NCI-H2196 (cell line): ENCODE measurements at regions not wholly inside any gene's neighbourhood (a gene's known extent, or its start where the extent isn't known, plus 50 kb on each side); places are given as distances from the start of the nearest gene placed in this dataset.

Experiments
- DNase-seq: peaks from one replicate; lab custom pipeline; 2025; ENCODE audit not compliant: unreplicated experiment; lab: John Stamatoyannopoulos, UW

- DNase-seq: no peak
Measured at GRCh38 chrX:36436361-36436760, 516.8 kb downstream of the CFAP47 start.

GRCh38 chrX:36443007-36443406, 523.5 kb downstream of the CFAP47 start:
- DNase-seq: no peak

DNA sequence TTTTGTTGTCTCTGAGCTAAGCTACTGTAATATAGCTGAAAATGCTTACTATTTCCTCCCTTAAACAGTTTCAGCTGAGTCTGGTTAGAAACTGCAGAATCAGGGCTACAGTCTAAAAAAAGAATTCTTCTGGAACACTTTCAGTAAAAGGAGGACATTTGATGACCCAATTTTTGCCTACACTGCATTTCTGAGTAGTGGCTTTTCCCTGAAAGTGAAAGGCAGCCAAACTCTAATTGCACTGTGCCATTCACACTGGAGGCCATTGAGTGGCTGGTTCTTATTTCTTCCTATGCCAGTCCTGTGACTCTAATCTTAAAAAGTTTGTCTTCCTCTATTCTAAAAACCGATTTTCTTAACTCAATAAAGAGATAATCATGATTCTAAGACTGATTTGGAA, 526.0 kb downstream of the CFAP47 start:
- no peak for DNase-seq

- no peak for DNase-seq
Measured at GRCh38 chrX:36462142-36462541, 542.6 kb downstream of the CFAP47 start.

DNA sequence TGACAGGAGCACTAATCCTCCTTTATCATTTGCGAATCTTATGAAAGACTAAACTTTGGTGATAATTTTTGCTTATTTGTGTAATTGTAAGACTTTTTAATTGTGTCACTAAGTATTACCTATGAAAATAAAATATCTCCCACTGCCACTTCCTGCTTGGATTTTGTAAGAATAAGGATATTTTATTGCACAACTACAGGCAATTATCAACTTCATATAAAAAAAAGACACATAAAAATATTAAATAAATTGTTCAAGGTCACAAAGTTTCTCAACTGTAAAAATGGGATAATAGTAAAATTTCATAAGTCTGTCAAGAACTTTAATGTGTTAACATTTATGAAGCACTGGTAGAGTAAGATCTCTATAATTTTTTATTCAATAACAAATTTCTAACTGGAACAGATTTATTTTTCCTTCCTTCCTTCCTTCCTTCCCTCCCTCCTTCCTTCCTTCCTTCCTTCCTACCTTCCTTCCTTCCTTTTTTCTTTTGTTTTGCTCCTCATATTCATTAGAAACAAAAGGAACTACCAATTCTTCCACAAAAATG, 527.6 kb upstream of the FAM47C start:
- no peak for DNase-seq

GRCh38 chrX:36501169-36501702, 506.9 kb upstream of the FAM47C start:
- no peak for DNase-seq

DNA sequence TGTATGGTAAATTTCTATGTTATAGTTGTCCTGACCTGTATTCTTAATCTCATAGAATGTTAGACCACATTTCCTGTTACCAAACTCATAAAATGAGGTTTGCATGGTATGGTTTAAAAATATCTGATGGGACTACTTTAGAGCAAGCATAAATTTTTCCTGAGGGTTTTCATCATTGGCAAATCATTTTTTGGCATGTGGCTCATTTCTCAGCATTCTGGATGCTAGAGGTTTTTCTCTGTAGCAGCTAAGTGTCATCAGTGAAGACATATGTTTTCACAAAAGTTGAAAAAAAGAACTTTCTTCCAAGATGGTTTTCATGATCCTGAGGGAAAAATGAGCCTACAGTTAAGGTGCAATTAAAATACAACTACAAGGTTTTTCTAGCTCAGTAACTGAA, 503.5 kb upstream of the FAM47C start:
- DNase-seq: no peak

DNA sequence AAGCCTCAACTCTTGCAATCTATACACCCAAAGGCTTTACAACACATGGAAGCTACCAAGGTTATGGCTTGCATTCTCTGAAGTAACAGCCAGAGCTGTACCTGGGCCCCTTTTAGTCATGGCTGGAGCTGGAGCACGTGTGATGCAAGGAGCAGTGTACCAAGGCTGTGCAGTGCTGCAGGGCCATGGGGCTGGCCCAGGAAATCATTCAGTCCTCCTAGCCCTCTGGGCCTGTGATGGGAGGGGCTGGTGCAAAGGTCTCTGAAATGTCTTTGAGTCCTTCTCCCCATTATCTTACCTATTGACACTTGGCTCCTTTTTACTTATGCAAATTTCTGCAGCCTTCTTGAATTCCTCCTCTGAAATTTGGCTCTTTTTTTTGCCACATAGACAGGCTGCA, 500.1 kb upstream of the FAM47C start:
- no peak for DNase-seq

GRCh38 chrX:36510736-36511135, 497.4 kb upstream of the FAM47C start:
- DNase-seq: no peak

DNA sequence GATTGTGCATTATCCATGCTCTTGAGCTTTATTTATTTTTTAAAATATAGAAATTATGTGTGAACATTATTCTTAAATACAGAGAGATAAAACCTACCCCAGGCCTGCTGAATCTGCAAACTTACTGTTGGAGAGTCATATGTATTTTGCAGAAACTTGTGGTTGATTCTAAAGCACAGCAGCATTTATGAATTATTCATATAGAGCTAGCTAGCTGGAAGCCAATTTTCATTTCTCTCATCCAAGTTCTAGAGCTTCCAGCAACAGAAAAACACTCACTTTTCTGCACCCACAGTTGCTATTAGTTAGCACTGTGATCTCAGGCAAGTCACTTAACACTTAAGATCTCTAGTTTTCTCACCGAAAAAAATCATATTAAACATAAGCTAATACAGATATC, 479.5 kb upstream of the FAM47C start:
- DNase-seq: no peak

DNA sequence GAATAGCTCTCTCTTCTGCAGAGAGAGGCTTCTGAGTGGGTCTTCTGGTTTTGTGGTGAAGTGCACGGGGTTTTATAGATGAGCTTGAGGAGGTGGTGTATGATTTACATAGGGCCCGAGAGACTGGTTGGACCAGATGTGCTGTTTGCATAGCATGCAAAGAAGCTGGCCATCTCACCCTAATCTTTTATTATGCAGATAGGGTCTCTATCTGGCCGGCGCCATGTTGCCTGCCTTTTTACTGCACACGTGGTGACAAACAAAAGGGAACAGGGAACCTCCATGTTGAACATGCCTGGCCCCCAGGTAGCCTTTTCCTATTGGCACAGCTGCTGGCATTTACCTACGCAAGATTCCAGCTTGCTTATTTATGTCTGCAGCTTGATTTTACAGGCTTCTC, 473.3 kb upstream of the FAM47C start:
- no peak for DNase-seq

- DNase-seq: no peak
Measured at GRCh38 chrX:36543499-36543898, 464.7 kb upstream of the FAM47C start.

GRCh38 chrX:36562986-36563385, 445.2 kb upstream of the FAM47C start:
- DNase-seq: no peak

DNA sequence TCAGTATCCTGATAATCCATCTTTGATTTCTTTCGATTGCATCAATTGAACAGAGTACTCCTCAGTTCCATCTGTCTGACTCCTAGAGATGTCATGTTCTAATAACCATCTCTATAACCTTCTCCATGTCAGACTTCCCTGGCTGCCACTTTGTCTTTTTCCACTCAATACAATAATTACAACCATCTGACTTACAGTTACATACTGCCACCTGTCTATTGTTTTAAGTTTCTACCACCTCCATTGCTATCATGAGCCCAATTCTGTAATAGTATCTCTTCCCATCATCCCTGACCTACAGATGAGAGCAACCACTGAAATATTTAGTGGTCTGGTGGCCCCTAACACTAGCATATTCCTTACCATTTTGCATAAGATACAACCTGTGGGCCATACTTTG, 439.2 kb upstream of the FAM47C start:
- DNase-seq: no peak

- no peak for DNase-seq
Measured at GRCh38 chrX:36573720-36574119, 434.4 kb upstream of the FAM47C start.

GRCh38 chrX:36575670-36576069, 432.5 kb upstream of the FAM47C start:
- DNase-seq: no peak

DNA sequence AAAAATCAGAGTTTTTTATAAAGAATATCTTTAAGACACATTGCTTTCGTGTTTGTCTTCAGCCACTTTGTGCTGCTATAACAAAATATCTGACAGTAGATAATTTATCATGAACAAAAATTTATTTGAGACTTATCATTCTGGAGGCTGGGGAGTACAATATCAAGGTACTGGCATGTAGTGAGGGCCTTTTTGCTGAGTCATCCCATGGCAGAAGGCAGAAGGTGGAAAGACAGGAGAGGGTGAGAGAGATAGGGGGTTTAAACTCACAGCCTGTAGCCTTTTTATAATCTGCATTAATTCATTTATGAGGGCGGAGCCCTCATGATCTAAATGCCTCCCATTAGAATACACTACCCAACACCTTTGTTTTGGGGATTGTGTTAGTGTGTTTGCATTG, 431.2 kb upstream of the FAM47C start:
- DNase-seq: no peak

DNA sequence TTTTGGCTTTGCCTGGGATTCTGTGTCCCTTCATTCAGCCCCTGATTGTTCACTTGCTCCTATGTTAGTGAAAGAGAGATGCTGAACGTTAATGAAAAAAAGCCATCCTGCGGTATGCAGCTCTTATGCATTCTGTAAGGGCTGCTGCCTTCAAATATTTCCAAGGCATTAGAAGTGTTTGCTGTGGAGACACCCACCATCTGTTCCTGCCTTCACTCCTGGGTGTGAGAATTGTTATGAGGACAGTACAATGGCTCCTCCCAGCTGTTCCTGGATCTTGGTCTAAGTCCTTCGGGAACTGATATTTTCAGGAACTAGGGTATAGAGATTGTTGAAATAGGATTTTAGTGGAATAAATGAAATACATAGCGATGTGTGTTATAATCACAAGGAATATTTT, 427.1 kb upstream of the FAM47C start:
- no peak for DNase-seq

GRCh38 chrX:36583674-36584073, 424.5 kb upstream of the FAM47C start:
- no peak for DNase-seq

- no peak for DNase-seq
Measured at GRCh38 chrX:36609616-36610585, 398.3 kb upstream of the FAM47C start.

DNA sequence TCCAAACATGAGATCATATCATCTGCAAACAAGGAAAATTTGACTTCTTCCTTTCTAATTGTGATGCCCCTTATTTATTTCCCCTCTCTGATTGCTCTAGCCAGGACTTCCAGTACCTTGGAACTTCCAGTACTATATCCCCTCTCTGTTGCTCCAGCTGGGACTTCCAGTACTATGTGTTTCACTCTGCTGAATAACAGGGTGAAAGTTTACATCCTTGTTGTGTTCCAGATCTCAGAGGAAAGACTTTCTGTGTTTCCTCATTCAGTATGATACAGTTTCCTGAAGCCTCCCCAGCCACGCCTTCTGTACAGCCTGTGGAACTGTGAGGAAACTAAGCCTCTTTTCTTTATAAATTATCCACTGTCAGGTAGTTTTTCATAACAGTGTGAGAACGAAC, 381.3 kb upstream of the FAM47C start:
- no peak for DNase-seq

DNA sequence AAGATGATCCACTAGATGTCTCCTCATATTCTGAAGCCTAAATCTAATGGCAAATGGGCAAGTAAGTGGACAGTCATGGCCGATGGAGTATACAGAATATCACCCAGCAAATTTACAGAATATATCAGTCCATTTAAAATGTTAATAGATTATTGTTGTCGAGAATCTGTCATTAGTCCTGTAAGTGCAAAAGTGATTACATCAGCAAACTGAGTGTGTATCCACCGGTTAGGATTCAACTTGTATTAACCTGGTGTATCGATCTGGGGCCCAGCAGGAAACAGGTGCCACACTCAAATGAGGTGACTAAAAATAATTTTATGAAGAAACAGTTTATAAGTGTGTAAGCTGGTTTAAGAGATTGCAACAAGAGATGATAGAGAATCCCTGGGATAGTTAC, 367.9 kb upstream of the FAM47C start:
- no peak for DNase-seq
